Right atrium auricular region (tissue), 2 donors: ENCODE measurements at regions not wholly inside any gene's neighbourhood (a gene's known extent, or its start where the extent isn't known, plus 50 kb on each side); places are given as distances from the start of the nearest gene placed in this dataset.

Experiments
- DNase-seq: peaks from one replicate; pipeline ENCODE4 v3.0.0-alpha.2; 2019; ENCODE audit warnings: low spot score
- H3K27ac ChIP-seq, 2 donors: fragments of 200-600 bp; sonication (generic); 1 replicate in 1 of 2; 2 replicates in 1 of 2; pipeline ENCODE4 v1.5.1; 2016 to 2019
- H3K27me3 ChIP-seq, 2 donors: fragments of 200-600 bp; sonication (generic); one replicate each; pipeline versions ENCODE4 v1.5.1 to v1.6.0; 2017 to 2019
- H3K36me3 ChIP-seq: fragments of 200-600 bp; sonication (generic); one replicate; pipeline ENCODE4 v1.5.1; 2016
- H3K4me1 ChIP-seq, 2 donors: fragments of 200-600 bp; sonication (generic); one replicate each; pipeline versions ENCODE4 v1.5.1 to v1.6.0; 2017 to 2019
- H3K4me3 ChIP-seq, 2 donors: fragments of 200-600 bp; sonication (generic); 1 replicate in 1 of 2; 2 replicates in 1 of 2; pipeline ENCODE4 v1.5.1; 2017 to 2019; ENCODE audit warnings: mild to moderate bottlenecking in 1 of 2, moderate library complexity in 1 of 2
- H3K9me3 ChIP-seq, 2 donors: fragments of 200-600 bp; sonication (generic); one replicate each; pipeline ENCODE4 v1.5.1; 2019
- TF ChIP-seq, protein P1 (sequence below), 2 donors: fragments of 200-600 bp; sonication (generic); IDR thresholded peaks; one replicate each; pipeline ENCODE4 v1.5.1; 2019; ENCODE audit warnings: antibody characterized with exemption in 2 of 2

DNA sequence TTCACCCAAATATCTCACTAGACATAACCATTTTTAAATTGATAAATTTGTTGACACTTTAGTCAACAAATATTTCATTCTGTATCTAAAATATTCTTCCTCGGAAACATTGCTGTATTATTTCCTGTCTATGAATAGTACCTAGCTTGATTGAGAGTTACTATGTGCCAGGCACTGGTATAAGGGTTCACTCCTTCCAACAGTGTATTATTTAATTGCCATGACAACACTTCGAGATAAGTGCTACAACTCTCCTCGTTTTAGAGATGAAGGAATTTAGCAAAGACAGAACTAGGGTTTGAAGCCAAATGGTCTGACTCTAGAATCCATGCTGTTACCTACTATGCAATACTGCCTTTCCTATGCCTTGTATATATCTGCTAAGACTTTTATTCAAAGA, 287.2 kb downstream of the YTHDC2 start:
- DNase-seq = no peak
- Histone ChIP-seq H3K27ac (no peak overlapping the region), H3K36me3 (no peaks in the 10 kb centered on the region), H3K4me3 (no peak overlapping the region), H3K9me3 (no peaks in the 10 kb centered on the region), H3K4me1 (no peaks in the 10 kb centered on the region), H3K27me3 (no peaks in the 10 kb centered on the region)
- TF ChIP-seq, protein P1, sequence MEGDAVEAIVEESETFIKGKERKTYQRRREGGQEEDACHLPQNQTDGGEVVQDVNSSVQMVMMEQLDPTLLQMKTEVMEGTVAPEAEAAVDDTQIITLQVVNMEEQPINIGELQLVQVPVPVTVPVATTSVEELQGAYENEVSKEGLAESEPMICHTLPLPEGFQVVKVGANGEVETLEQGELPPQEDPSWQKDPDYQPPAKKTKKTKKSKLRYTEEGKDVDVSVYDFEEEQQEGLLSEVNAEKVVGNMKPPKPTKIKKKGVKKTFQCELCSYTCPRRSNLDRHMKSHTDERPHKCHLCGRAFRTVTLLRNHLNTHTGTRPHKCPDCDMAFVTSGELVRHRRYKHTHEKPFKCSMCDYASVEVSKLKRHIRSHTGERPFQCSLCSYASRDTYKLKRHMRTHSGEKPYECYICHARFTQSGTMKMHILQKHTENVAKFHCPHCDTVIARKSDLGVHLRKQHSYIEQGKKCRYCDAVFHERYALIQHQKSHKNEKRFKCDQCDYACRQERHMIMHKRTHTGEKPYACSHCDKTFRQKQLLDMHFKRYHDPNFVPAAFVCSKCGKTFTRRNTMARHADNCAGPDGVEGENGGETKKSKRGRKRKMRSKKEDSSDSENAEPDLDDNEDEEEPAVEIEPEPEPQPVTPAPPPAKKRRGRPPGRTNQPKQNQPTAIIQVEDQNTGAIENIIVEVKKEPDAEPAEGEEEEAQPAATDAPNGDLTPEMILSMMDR (IDR thresholded peaks at IDR 0.05) = no peak

DNA sequence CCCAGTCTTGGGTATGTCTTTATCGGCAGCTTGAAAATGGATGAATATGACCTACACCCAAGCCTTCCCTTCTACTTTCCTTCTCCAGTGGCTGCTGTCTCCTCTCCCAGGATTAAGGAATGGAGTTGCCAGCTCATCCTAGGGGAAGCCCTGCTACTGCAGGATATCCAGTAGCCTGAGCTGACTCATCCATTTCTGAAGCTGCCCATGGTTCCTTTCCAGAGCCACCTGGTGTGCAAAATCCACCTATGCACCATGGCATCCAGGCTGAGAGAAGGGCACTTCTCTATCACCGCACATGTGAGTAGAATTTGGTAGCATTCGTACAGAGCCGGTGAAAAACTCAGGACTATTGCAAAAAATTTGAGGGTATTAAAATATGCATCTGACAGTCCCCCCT, 290.8 kb downstream of the YTHDC2 start:
- DNase-seq = no peak
- Histone ChIP-seq H3K9me3 (no peaks in the 10 kb centered on the region), H3K27ac (no peak overlapping the region), H3K36me3 (no peaks in the 10 kb centered on the region), H3K4me3 (no peak overlapping the region), H3K27me3 (no peaks in the 10 kb centered on the region), H3K4me1 (peaks cover 0 to 15% of the 10 kb centered on the region in 2 donors)
- TF ChIP-seq, protein P1 (IDR thresholded peaks at IDR 0.05) = no peak

DNA sequence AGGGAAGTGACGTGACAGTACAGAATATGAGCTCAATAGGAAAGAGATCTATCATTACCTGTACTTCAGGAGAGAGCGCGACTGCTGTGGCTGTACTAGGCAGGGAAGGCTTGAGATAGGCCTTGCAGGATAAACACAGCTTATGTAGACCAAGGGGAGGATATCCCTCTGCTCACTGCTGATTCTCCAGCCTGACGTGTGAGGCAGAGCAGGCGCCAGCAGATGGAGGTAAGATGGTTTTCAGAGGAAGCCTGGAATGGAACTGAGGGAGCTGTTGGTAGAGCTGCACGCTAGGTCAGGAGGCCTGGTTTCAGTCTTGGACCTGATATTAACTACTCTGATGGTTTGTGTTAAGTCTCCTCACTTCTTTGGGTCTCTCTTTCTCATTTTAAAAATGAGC, 291.4 kb downstream of the YTHDC2 start:
- H3K27me3 ChIP-seq = no peaks in the 10 kb centered on the region
- no peak for DNase-seq
- H3K4me3 ChIP-seq = no peak overlapping the region
- TF ChIP-seq, protein P1 (IDR thresholded peaks at IDR 0.05) = no peak
- peaks cover 0 to 15% of the 10 kb centered on the region in 2 donors for H3K4me1 ChIP-seq
- H3K9me3 ChIP-seq = no peaks in the 10 kb centered on the region
- H3K27ac ChIP-seq = no peak overlapping the region
- no peaks in the 10 kb centered on the region for H3K36me3 ChIP-seq

DNA sequence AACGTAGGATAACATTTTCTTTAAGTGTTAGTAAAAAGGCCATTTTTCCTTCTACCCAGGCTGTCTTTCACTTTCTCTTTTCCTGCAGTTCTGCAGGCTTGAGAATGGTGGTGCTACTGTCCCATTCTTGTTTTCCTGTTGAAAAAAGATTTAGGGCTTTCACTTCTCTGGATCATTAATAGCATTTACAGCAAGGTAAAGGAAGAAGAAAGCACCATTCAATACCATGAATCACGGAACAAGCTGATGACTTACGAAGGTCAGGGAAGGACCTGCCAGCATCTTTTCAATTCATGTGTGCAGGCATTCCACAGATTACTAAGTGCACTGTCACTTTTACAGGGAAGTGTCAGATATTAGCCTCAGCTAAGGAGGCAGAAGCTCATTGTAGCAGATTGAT, 292.8 kb downstream of the YTHDC2 start:
- Histone ChIP-seq H3K9me3 (no peaks in the 10 kb centered on the region), H3K27ac (peak overlapping the region in 1 of 2 donors; percentile 34)
- TF ChIP-seq, protein P1 (IDR thresholded peaks at IDR 0.05) = peak in 1 of 2 donors; percentile 54

DNA sequence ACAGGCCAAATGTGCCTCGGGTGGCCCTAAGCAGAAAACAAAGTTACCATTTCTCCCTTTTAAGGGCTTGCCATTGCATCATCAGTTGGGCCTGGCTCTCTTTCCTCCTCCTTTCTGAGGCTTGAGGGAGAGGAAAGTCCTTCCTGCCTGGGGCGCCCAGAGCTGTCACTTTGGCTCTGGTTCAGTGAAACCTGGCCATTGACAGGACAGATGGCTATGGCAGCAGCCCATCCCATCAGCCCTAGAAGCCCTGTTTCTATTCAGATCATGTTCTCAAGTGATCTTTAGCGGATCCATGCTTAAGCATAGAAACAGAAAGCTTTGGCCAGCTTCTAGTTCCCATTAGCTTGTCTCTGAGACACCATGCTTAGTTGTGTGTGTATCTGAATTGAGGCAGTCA, 293.4 kb downstream of the YTHDC2 start:
- Histone ChIP-seq H3K36me3 (no peaks in the 10 kb centered on the region), H3K9me3 (no peaks in the 10 kb centered on the region), H3K4me1 (peaks cover 0 to 15% of the 10 kb centered on the region in 2 donors), H3K27ac (peak overlapping the region in 1 of 2 donors; percentile 34), H3K4me3 (no peak overlapping the region), H3K27me3 (no peaks in the 10 kb centered on the region)
- peak; percentile 66 for DNase-seq
- TF ChIP-seq, protein P1 (IDR thresholded peaks at IDR 0.05) = no peak

More for the DNA sequence above, 292.8 kb downstream of the YTHDC2 start:
- no peak for DNase-seq
- H3K4me3 ChIP-seq = no peak overlapping the region
- no peaks in the 10 kb centered on the region for H3K36me3 ChIP-seq
- H3K27me3 ChIP-seq = no peaks in the 10 kb centered on the region
- peaks cover 0 to 15% of the 10 kb centered on the region in 2 donors for H3K4me1 ChIP-seq

DNA sequence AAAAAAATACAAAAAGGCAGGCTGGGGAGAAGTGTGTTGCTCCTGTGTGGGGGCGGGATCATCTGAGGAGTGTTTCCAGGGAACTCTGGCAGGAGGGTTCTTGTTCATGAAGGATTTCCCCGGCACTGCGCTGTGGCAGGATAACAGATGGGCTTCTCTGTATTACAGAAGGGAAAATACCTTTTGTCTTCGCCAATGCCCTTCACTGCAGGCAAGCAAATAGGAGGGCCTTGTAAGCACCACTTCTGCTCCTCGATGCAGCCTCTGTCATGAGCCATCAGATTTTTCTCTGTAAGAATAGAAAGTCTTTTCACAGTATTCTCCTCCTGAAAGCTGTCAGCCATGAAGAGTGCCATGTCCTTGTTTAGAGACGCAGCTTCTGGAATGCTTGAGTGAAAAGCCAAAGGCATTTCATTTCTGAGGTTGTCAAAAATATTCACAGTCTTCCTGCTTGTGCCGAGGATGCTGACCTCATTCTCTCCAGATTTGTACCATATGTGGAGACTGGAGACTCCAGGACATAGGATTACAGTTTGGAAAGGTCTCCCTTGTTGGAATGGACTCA, 294.0 kb downstream of the YTHDC2 start:
- H3K4me3 ChIP-seq = no peak overlapping the region
- DNase-seq = no peak
- H3K27me3 ChIP-seq = no peaks in the 10 kb centered on the region
- no peaks in the 10 kb centered on the region for H3K9me3 ChIP-seq
- TF ChIP-seq, protein P1 (IDR thresholded peaks at IDR 0.05) = no peak
- no peaks in the 10 kb centered on the region for H3K36me3 ChIP-seq
- H3K4me1 ChIP-seq = peaks cover 0 to 15% of the 10 kb centered on the region in 2 donors
- H3K27ac ChIP-seq = peak overlapping the region in 1 of 2 donors; percentile 34
